ENCODE measurements at regions not wholly inside any gene's neighbourhood (a gene's known extent, or its start where the extent isn't known, plus 50 kb on each side); places are given as distances from the start of the nearest gene placed in this dataset.

GRCh38 chr6:140319209-140319608 lies 944.8 kb upstream of the CITED2 start:
- Histone ChIP-seq H3K27ac (ENCODE audit: low read depth, low read length) (no peak overlapping the region), H3K9ac (ENCODE audit: low read length) (no peak overlapping the region), H3K36me3 (ENCODE audit: control insufficient read depth, insufficient read depth, low read length) (no peaks in the 10 kb centered on the region), H3K9me3 (ENCODE audit: control insufficient read depth, insufficient read depth, low read depth, low read length) (no peaks in the 10 kb centered on the region), H3K4me1 (ENCODE audit: control insufficient read depth, insufficient read depth, low read length) (no peaks in the 10 kb centered on the region), H3K27me3 (ENCODE audit: control insufficient read depth, insufficient read depth, low read length) (no peaks in the 10 kb centered on the region), H3K4me3 (ENCODE audit: low read depth, low read length) (no peak overlapping the region)

- 0 out of 2 replicates have a peak, but pooled peaks cover 6% of the 10 kb centered on the region for H3K9me3 ChIP-seq (ENCODE audit: control insufficient read depth, insufficient read depth, low read depth, low read length)
- H3K36me3 ChIP-seq (ENCODE audit: control insufficient read depth, insufficient read depth, low read length) = no peaks in the 10 kb centered on the region
- no peaks in the 10 kb centered on the region for H3K27me3 ChIP-seq (ENCODE audit: control insufficient read depth, insufficient read depth, low read length)
- no peak overlapping the region for H3K27ac ChIP-seq (ENCODE audit: low read depth, low read length)
- H3K4me3 ChIP-seq (ENCODE audit: low read depth, low read length) = no peak overlapping the region
- H3K9ac ChIP-seq (ENCODE audit: low read length) = no peak overlapping the region
- no peaks in the 10 kb centered on the region for H3K4me1 ChIP-seq (ENCODE audit: control insufficient read depth, insufficient read depth, low read length)
Measured at GRCh38 chr6:140318408-140318807, 944.0 kb upstream of the CITED2 start.

- Histone ChIP-seq H3K36me3 (ENCODE audit: control insufficient read depth, insufficient read depth, low read length) (no peaks in the 10 kb centered on the region), H3K27me3 (ENCODE audit: control insufficient read depth, insufficient read depth, low read length) (no peaks in the 10 kb centered on the region), H3K27ac (ENCODE audit: low read depth, low read length) (no peak overlapping the region)
Measured at GRCh38 chr6:140317950-140318349, 943.5 kb upstream of the CITED2 start.

GRCh38 chr6:140316966-140317365 lies 942.5 kb upstream of the CITED2 start:
- H3K4me3 ChIP-seq (ENCODE audit: low read depth, low read length) = no peak overlapping the region

More at GRCh38 chr6:140317950-140318349, 943.5 kb upstream of the CITED2 start:
- Histone ChIP-seq H3K9me3 (ENCODE audit: control insufficient read depth, insufficient read depth, low read depth, low read length) (peaks cover 6% of the 10 kb centered on the region; the same call in 1 of the 2 replicates), H3K4me3 (ENCODE audit: low read depth, low read length) (no peak overlapping the region), H3K9ac (ENCODE audit: low read length) (no peak overlapping the region), H3K4me1 (ENCODE audit: control insufficient read depth, insufficient read depth, low read length) (no peaks in the 10 kb centered on the region)

GRCh38 chr6:140314682-140315081 lies 940.2 kb upstream of the CITED2 start:
- Histone ChIP-seq H3K9ac (ENCODE audit: low read length) (no peak overlapping the region), H3K36me3 (ENCODE audit: control insufficient read depth, insufficient read depth, low read length) (no peaks in the 10 kb centered on the region), H3K27me3 (ENCODE audit: control insufficient read depth, insufficient read depth, low read length) (no peaks in the 10 kb centered on the region), H3K27ac (ENCODE audit: low read depth, low read length) (no peak overlapping the region), H3K4me1 (ENCODE audit: control insufficient read depth, insufficient read depth, low read length) (no peaks in the 10 kb centered on the region), H3K4me3 (ENCODE audit: low read depth, low read length) (no peak overlapping the region), H3K9me3 (ENCODE audit: control insufficient read depth, insufficient read depth, low read depth, low read length) (peaks cover 6% of the 10 kb centered on the region; the same call in 1 of the 2 replicates)

More at GRCh38 chr6:140316966-140317365, 942.5 kb upstream of the CITED2 start:
- Histone ChIP-seq H3K27me3 (ENCODE audit: control insufficient read depth, insufficient read depth, low read length) (no peaks in the 10 kb centered on the region), H3K4me1 (ENCODE audit: control insufficient read depth, insufficient read depth, low read length) (no peaks in the 10 kb centered on the region), H3K36me3 (ENCODE audit: control insufficient read depth, insufficient read depth, low read length) (no peaks in the 10 kb centered on the region), H3K9ac (ENCODE audit: low read length) (no peak overlapping the region), H3K27ac (ENCODE audit: low read depth, low read length) (no peak overlapping the region), H3K9me3 (ENCODE audit: control insufficient read depth, insufficient read depth, low read depth, low read length) (peaks cover 6% of the 10 kb centered on the region; the same call in 1 of the 2 replicates)

- no peak overlapping the region for H3K9ac ChIP-seq (ENCODE audit: low read length)
- peaks cover 6% of the 10 kb centered on the region; the same call in 1 of the 2 replicates for H3K9me3 ChIP-seq (ENCODE audit: control insufficient read depth, insufficient read depth, low read depth, low read length)
- H3K27ac ChIP-seq (ENCODE audit: low read depth, low read length) = no peak overlapping the region
- no peaks in the 10 kb centered on the region for H3K27me3 ChIP-seq (ENCODE audit: control insufficient read depth, insufficient read depth, low read length)
- H3K4me3 ChIP-seq (ENCODE audit: low read depth, low read length) = no peak overlapping the region
- H3K4me1 ChIP-seq (ENCODE audit: control insufficient read depth, insufficient read depth, low read length) = no peaks in the 10 kb centered on the region
- H3K36me3 ChIP-seq (ENCODE audit: control insufficient read depth, insufficient read depth, low read length) = no peaks in the 10 kb centered on the region
Measured at GRCh38 chr6:140311146-140311545, 936.7 kb upstream of the CITED2 start.

GRCh38 chr6:140303218-140303949 lies 928.9 kb upstream of the CITED2 start:
- Histone ChIP-seq H3K27me3 (ENCODE audit: control insufficient read depth, insufficient read depth, low read length) (no peaks in the 10 kb centered on the region), H3K4me1 (ENCODE audit: control insufficient read depth, insufficient read depth, low read length) (no peaks in the 10 kb centered on the region), H3K36me3 (ENCODE audit: control insufficient read depth, insufficient read depth, low read length) (no peaks in the 10 kb centered on the region), H3K27ac (ENCODE audit: low read depth, low read length) (no peak overlapping the region), H3K9me3 (ENCODE audit: control insufficient read depth, insufficient read depth, low read depth, low read length) (no peaks in the 10 kb centered on the region), H3K9ac (ENCODE audit: low read length) (no peak overlapping the region), H3K4me3 (ENCODE audit: low read depth, low read length) (no peak overlapping the region)

GRCh38 chr6:140300331-140300730 lies 925.9 kb upstream of the CITED2 start:
- Histone ChIP-seq H3K9ac (ENCODE audit: low read length) (no peak overlapping the region), H3K9me3 (ENCODE audit: control insufficient read depth, insufficient read depth, low read depth, low read length) (no peaks in the 10 kb centered on the region), H3K36me3 (ENCODE audit: control insufficient read depth, insufficient read depth, low read length) (no peaks in the 10 kb centered on the region), H3K4me3 (ENCODE audit: low read depth, low read length) (no peak overlapping the region), H3K4me1 (ENCODE audit: control insufficient read depth, insufficient read depth, low read length) (no peaks in the 10 kb centered on the region), H3K27ac (ENCODE audit: low read depth, low read length) (no peak overlapping the region), H3K27me3 (ENCODE audit: control insufficient read depth, insufficient read depth, low read length) (no peaks in the 10 kb centered on the region)

GRCh38 chr6:140289186-140289585 lies 914.7 kb upstream of the CITED2 start:
- no peaks in the 10 kb centered on the region for H3K36me3 ChIP-seq (ENCODE audit: control insufficient read depth, insufficient read depth, low read length)
- no peak overlapping the region for H3K9ac ChIP-seq (ENCODE audit: low read length)
- no peak overlapping the region for H3K27ac ChIP-seq (ENCODE audit: low read depth, low read length)
- no peak overlapping the region for H3K4me3 ChIP-seq (ENCODE audit: low read depth, low read length)
- no peaks in the 10 kb centered on the region for H3K27me3 ChIP-seq (ENCODE audit: control insufficient read depth, insufficient read depth, low read length)
- no peaks in the 10 kb centered on the region for H3K4me1 ChIP-seq (ENCODE audit: control insufficient read depth, insufficient read depth, low read length)
- peaks cover 3% of the 10 kb centered on the region; the same call in 1 of the 2 replicates for H3K9me3 ChIP-seq (ENCODE audit: control insufficient read depth, insufficient read depth, low read depth, low read length)

GRCh38 chr6:140285998-140286690 lies 911.7 kb upstream of the CITED2 start:
- H3K9ac ChIP-seq (ENCODE audit: low read length) = no peak overlapping the region
- H3K27me3 ChIP-seq (ENCODE audit: control insufficient read depth, insufficient read depth, low read length) = no peaks in the 10 kb centered on the region
- no peak overlapping the region for H3K27ac ChIP-seq (ENCODE audit: low read depth, low read length)
- H3K9me3 ChIP-seq (ENCODE audit: control insufficient read depth, insufficient read depth, low read depth, low read length) = peaks cover 1% of the 10 kb centered on the region; the same call in 1 of the 2 replicates
- H3K4me3 ChIP-seq (ENCODE audit: low read depth, low read length) = no peak overlapping the region
- H3K36me3 ChIP-seq (ENCODE audit: control insufficient read depth, insufficient read depth, low read length) = no peaks in the 10 kb centered on the region
- H3K4me1 ChIP-seq (ENCODE audit: control insufficient read depth, insufficient read depth, low read length) = no peaks in the 10 kb centered on the region

- H3K27me3 ChIP-seq (ENCODE audit: control insufficient read depth, insufficient read depth, low read length) = no peaks in the 10 kb centered on the region
- no peaks in the 10 kb centered on the region for H3K9me3 ChIP-seq (ENCODE audit: control insufficient read depth, insufficient read depth, low read depth, low read length)
- H3K4me3 ChIP-seq (ENCODE audit: low read depth, low read length) = no peak overlapping the region
- no peak overlapping the region for H3K9ac ChIP-seq (ENCODE audit: low read length)
- H3K4me1 ChIP-seq (ENCODE audit: control insufficient read depth, insufficient read depth, low read length) = no peaks in the 10 kb centered on the region
- no peaks in the 10 kb centered on the region for H3K36me3 ChIP-seq (ENCODE audit: control insufficient read depth, insufficient read depth, low read length)
- H3K27ac ChIP-seq (ENCODE audit: low read depth, low read length) = 0 out of 2 replicates have a peak overlapping the region, but pooled peaks have one; percentile 8
Measured at GRCh38 chr6:140285471-140285870, 911.0 kb upstream of the CITED2 start.
